NCI-H2196 (cell line): ENCODE measurements at regions not wholly inside any gene's neighbourhood (a gene's known extent, or its start where the extent isn't known, plus 50 kb on each side); places are given as distances from the start of the nearest gene placed in this dataset.

Experiments
- DNase-seq: peaks from one replicate; lab custom pipeline; 2025; ENCODE audit not compliant: unreplicated experiment; lab: John Stamatoyannopoulos, UW

DNA sequence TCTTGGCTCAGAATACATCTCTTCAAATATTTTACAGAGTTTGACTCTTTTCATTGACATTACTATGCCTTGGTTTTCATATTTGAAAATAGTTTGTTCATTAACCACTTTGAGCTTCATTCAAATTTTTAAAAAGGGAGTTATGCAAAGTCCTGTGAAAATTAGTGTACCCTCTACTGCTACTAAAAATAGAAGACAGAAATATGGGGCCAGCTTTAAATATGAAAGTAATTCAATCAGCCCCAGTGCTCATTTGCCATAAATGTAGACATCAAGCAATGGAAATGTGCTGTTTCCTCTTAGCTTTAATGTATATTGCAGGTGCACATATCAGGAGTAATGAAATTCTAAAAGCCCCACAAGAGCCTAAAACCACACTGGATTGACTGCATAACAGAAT lies 218.7 kb downstream of the SPATA18 start:
- DNase-seq, result no peak

DNA sequence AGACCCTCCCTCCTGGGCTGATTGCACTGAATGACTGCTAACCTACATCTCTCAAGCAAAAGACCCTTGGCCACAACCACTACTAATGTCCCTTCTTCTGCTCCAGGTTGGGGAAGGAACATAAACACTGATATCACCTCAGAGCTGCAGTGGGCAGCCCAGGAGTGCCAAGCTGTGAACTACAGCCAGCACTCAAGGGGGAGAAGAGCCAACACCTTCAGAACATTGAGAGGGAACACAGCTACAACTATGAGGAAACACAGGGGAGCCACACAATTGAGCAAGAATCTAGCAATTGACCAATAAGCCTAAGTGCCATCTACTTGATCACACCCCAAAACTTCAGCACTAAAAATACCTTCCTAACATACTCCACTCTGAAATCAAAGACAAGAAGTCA lies 222.8 kb downstream of the SPATA18 start:
- no peak for DNase-seq

DNA sequence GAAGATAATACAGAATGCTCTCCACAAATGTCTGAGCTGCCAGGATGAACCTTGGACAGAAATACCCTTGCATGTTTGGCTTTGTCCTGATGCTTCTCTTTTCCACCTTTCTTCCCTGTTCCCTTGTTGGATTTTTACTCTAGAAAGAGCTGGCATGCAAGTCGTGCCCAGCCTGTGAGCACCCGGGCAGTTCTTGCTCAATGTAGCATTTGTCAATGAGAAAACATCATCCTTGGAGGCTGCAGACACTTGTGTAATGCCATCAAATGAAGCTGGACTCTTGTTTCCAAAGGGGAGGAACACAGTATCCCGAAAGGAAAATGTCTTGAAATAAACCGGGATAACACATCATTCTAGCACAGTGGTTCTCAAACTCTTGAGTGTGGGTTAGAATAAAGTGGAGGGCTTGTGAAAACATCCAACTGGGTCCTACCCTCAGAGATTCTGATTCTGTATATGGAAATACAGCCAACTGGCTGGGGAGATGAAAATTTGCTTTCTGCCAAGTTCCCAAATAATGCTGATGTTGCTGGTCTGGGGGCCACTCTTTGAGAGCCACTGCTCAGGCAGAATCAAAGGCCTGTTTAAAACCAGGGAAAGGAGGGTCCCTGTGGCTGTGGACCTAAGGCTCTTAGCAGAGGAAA lies 237.2 kb downstream of the SPATA18 start:
- no peak for DNase-seq

DNA sequence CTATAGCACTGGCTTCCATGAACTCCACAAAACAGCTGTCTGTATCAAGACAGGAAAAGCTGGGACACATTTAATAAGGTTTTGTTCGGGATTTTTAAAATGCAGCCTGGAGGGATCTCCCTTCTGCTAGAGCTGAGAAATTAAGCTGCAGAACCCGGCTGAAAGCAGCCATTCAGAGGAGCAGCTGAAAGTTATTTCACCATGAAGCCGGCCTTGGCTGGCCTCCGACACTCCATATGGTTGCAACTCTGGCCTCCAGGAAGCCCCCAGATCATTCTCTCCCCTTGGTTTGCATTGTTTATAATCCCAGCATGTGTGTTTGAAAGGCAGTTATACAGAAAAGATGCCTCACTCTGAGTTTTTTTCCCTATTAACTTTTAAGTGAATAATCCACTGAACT lies 239.4 kb downstream of the SPATA18 start:
- no peak for DNase-seq

DNA sequence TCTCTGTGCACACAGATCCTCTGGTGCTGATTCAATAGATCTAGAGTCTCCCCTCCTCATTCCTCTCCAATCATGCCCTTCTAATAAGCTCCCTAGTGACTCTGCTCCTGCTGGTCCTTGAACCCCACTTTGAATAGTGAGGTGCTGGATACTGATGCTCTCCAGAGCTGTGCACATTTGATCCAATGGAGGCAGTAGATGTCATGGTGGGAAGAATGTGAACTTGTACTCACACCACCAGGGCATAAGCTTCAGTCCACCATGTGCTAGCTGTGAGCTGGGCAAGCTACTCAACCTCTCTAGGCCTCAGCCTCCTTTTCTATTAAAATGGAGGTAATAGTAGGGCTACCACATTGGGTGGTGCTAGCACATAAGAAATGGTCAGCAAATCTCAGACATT lies 241.1 kb downstream of the SPATA18 start:
- no peak for DNase-seq

DNA sequence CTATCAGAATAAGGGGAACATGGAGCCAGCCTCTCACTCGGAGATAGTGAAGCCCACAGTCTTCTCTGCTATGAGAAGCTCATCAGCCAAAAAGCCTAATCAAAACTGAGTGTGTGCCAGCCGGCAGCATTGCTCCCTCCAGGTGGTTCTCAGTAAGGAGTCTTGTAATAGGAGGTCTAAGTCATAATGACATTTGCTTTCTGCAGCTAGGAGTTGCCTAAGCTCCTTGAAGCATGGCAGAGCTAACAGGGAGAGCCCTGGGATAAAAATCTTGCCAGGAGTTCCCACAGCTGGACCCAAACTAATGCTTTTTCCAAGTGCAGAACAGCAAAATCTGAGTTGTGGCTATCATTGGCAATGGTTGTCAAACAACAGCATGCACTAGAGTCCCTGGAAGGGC lies 245.2 kb downstream of the SPATA18 start:
- no peak for DNase-seq

DNA sequence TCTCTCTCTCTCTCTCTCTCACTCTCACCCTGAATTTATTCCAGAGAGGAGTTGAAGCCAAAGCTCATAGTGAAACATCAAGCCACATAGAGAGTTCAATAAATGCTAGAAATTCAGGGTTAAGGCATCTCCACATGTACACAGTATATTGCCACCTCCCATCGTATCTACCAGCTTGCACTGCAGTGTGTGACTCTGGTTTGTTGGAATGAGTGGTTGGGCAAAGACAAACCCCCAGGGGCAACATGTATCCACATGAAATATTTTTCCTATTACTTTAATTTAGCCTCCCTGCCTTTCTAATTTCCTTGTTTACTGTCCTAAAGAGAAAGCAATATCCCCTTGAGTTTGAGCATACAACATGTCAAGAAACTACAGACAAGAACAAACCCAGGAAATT lies 247.3 kb downstream of the SPATA18 start:
- no peak for DNase-seq

DNA sequence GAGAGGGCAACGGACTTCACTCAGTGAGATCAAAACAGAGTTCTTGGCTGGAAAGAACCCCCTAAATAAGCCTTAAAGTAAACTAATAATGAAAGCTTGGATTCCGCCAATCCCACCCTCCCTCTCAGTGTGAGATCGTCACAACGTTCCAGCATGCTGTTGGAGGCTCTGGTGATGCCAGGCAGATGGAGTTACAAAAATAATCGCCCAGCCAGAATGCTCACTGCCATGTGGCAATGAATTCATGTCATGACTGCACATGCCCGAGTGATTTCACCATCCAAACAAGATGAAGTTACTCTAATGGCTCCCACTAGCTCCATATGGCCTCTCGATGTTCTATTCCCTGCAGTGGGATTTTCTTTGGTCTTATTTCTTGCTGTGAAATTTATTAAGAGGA lies 248.0 kb downstream of the SPATA18 start:
- DNase-seq, result no peak

DNA sequence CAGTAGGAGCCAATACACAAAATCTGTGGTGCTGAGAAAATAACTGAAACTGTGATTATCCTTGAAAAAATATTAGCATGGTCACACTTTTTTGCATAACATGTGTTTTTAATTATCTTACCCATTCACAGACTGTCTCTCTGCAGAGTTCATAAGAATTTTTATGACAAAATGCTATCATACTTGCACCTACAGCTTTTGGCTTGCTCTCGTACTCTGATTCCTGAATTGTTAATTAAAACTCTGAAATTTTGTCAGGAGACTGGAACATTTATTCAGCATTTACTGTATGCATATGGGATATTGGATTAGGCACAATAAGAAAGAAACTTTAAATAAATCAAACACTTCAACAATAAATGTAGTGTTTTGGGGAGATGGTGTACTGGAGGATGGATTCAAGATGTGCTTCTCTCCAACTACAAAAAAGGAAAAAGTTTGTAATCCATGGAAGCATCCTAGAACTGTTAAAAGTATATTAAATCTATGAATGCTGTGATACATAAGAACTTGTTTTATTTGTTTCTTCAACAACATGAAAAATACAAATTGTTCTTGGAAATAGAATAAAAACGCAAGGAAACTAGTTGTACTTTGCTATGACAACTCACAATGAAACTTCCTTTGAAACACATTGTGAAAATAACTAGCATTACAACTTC lies 260.5 kb downstream of the SPATA18 start:
- DNase-seq, result no peak

DNA sequence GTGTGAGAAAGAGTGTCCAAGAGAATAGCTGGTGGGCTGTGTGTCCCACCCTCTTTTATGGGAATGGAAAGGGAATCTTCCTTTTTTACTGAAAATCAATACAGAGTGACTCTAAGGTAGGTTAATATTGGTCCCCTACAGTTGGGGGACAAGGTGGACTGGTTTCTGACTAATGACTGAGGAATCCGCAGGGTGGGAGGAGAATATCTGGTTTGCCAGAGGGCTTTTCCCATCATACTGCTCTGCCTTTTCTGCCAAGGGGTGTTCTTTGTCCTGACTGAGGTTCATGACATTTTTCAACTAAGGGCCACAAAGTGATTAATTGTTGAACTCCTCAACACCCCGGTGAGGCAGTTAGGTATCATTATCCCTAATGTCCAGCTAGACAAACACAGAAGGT lies 261.6 kb downstream of the SPATA18 start:
- no peak for DNase-seq

DNA sequence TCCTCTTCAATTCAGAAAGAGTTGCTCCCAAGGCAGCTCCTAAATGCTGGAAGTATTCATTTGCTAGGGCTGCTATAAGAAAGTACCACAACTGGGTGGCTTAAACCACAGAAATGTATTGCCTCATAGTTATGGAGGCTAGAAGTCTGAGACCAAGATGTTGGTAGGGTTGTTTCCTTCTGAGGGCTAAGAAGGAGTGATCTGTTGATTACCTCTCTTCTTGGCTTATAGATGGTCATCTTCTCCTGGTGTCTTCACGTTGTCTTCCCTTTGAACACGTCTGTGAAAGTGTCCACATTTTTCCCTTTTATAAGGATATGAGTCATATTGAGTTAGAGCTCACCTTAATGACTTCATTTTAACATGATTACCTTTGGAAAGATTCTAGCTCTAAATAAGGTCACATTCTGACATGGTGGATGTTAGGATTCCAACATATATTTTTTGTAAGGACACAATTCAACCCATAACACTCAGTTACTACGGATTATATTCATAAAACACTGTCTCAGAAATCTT lies 266.3 kb downstream of the SPATA18 start:
- DNase-seq, result no peak

DNA sequence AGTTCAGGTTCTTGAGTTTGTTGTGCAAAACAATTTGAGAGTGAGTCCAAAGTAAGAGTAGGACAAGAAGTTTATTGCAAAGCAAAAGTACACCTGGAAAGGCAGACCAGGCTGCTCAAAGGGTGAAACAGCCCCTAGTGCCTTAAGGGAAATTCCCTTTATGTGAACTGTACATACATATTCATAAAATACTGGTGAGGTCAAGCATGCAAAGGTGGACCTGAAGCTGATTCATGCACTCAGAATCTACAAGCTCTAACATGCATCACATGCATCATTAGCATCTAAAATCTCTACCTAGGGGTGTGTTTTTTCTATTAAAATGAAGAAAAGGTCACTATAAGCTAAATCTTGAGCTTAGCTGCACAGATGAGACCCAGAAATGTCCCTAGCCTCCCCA lies 266.9 kb downstream of the SPATA18 start:
- no peak for DNase-seq

DNA sequence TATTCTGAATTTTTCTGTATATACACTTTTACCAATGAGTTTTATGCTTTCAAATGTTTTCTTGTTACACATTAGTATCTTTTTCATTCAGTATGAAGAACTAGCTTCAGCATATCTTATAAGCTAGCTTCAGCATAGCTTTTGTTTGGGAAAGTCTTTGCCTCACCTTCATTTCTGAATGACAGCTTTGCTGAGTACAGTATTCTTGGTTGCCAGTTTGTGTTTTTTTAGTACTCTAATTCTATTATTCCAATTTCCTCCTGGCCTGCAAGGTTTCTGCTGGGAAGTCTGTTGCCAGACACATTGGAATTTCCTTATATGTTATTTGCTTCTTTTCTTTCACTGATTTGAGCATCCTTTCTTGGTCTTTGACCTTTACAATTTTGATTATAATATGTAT lies 278.8 kb downstream of the SPATA18 start:
- DNase-seq, result no peak

DNA sequence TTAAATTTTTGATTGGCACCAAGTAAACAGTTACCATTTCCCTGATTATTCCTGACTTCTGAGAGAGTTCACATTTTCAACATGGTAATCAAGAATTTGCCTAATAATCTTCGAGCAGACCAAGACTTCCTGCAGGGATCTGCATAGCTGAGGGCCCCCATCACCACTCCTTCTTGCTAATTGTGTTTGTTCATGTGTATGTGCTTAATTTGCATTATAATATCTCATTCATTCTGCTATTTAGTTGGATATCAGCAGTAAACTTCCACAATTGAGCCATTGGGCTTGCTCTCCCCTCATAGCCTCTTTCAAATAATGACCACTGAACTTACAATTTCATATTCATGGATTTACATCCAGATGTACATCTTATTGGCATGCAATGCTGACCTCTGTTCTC lies 292.5 kb downstream of the SPATA18 start:
- no peak for DNase-seq

DNA sequence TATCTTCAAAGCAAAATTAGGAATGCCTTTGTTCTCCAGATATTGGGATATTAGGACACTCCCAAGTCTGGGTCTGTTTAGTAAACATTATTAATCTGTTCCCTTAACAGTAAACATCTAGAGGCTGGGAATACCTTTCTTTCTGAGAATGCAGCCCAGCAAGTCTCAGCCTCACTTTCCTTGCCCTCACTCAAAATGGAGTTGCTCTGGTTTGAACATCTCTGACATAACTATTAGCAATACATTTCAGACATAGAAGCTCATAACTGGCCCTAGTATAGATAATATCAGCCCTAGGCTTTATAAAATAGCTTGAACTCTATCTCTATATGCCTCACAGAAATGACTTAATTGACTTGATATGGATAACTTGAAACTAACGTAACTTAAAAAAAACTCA lies 299.8 kb downstream of the SPATA18 start:
- DNase-seq, result no peak

DNA sequence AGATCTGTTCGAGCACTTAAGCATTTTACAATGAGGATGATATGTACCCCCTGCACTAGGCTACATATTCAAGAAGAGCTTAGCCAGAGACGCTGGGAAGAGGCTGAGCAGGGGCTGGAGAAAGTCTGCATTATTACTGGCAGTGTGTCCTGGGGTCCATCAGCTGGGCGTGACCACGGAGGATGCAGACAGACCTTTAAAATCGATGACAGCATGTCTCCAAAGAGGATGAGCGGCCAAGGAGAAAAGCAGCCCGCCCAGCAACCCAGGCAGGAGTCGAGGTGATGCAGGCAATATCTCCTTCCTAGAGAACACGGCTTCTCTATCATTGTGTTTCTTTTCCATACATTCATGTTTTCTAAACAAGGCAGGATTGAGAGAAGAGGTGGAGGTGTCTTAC lies 300.7 kb downstream of the USP46 start:
- DNase-seq, result no peak

DNA sequence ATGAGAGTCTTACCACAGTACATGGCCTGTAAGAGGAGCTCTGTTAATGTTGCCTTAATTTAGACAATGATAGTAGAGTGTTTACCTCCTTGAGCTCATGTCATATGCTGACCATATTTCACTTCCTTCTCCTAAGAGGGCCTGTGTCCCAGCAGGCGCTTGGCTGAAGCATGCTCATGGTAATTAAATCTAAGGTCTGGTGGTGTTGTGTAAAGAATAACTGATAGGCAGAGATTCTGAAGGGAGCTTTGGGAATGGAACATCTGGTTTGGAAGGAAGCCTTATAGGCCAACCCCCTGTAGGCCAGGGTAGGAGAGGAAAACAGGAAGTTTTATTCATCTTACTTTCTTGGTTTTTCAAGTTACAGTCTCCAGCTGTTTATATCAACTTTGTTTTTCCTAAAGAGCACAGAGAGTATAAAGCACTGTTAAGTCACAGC lies 300.2 kb downstream of the USP46 start:
- DNase-seq, result no peak

DNA sequence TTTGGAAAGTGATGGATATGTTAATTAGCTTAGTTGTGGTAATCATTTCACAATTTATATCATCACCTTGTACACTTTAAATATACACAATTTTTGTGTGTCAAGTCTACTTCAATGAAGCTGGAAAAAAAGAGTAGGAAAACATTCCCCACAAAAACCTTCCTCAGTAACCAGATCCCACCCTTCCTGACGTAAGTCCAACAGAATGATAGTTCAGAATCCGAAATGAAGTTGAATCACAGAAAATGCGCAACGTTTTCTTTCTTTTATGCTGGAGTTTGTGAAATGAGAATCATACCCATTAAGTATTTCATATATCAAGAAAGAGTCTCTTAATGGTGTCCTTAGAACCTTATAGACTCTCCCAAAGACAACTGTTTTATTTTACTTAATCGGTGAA lies 292.9 kb downstream of the USP46 start:
- no peak for DNase-seq

DNA sequence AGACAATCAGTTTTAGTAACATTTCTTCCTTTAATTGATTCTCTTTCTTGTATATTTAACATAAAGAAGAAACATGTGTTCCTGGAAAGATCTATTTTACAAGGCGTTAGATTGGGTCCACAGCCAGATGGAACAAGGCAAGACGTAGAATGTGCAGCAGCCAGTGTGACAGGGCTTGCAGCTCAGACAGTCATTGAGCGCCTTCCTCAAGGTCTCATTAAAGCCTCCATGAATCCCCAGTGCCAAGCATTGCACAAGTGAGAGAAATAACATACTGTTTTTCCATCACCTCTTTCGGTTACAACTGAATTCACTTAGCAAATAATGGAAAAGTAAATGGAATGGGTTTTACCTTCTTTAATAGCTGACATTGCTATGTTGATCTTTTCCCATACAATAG lies 292.5 kb downstream of the USP46 start:
- DNase-seq, result no peak

DNA sequence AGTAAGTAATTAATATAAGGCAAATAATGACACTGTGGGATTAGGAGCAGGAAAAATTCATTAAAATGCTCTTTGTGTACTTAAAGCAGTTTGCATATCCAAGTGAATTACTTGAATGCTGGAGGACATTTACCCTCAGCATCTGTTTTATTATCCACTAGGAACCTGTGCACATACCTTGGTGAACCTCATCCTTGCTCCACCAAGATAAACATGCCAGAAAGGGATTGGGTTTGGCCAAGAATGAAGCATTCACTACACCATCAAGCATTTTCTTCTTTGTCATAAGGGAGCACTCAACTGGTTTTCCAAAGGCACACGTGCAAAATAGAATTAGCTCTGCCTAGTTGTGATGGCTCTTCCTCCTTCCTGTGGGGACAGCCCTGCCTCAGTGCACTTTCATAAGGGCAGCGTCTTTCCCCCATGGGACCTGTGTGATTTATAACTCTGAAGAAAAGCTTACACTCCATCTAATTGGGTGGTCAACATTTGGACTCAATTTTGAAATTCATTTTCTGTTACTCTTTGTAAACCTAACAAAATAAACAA lies 291.7 kb downstream of the USP46 start:
- DNase-seq, result no peak

DNA sequence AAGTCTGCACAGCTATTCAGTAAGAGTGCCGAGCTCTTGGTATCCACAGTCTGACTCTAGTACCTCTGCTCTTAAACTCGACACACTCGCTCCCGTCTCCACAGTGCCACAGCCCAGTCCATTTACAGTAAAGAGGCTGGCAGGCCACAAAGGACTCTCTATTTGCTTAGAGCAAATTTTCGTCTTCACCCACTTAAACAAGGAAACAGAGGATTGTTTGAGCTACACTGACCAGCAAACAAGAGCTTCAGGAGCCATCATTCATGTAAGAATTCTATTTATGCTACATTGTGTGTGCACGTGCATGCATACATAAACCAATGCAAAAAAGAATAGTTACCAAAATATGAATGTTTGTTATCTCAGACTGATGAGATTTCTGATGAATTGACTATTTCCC lies 290.2 kb downstream of the USP46 start:
- DNase-seq, result no peak

DNA sequence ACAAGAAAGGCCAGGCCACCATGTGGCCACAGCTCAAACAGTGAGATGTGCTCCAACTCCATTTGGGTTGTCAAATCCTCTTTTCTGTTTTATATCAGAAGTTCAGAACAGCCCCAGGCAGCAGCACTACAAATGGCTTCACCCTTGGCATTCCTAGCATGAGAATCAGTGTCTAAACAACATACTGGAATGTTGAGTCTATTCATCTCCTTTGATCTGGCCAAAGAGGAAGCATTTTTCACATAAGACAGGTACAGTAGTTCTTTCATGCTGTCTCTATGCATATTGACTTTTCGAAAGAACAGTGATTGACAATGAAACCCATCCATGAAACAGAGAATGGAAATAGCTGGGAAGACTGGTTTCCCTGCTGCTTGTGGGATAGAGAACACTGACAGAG lies 289.5 kb downstream of the USP46 start:
- no peak for DNase-seq

DNA sequence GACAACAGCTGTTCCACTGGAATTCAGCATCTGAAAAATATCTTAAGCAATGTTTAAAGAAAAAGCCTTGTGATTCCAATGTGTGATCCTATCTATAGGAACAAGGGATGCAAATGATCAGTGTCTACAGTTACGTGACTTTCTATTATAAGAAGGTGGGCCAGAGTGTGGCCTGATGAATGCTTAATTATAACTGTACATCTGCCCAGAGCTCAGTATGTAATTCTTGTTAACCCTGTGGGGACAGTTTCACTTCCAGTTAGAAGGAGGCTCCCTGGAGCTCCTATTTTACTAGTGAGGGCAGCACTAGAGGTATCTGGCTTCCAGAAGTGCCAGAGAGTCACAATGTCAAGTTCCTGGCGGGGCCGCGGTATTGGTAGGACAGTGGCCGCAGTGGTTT lies 288.5 kb downstream of the USP46 start:
- no peak for DNase-seq
